GM18498 (cell line): ENCODE measurements at regions not wholly inside any gene's neighbourhood (a gene's known extent, or its start where the extent isn't known, plus 50 kb on each side); places are given as distances from the start of the nearest gene placed in this dataset.
A peak's percentile ranks its signal among the peaks of the same experiment; 100 is the strongest.

Experiments used
- ATAC-seq: cut with Tn5 transposase; IDR thresholded peaks from one replicate; pipeline ENCODE4 v1.9.1; 2021; ENCODE audit warnings: mild to moderate bottlenecking, moderate library complexity; ENCODE audit not compliant: unreplicated experiment

- peak; percentile 76 for ATAC-seq
These were observed 1174.3 kb downstream of the XPNPEP1 start for GRCh38 chr10:108749042-108749441.

GRCh38 chr10:108736111-108736510 lies 1187.2 kb downstream of the XPNPEP1 start:
- ATAC-seq, result no peak

GRCh38 chr10:108735380-108735779 lies 1187.9 kb downstream of the XPNPEP1 start:
- no peak for ATAC-seq

- ATAC-seq, result no peak
These were observed 1201.4 kb downstream of the XPNPEP1 start for GRCh38 chr10:108721874-108722273.

- ATAC-seq, result no peak
These were observed 1207.0 kb downstream of the XPNPEP1 start for GRCh38 chr10:108716352-108716751.

- ATAC-seq, result no peak
These were observed 1213.2 kb downstream of the XPNPEP1 start for GRCh38 chr10:108709927-108710722.

GRCh38 chr10:108708363-108708762 lies 1214.9 kb downstream of the XPNPEP1 start:
- ATAC-seq, result no peak

- ATAC-seq, result peak; percentile 93
These were observed 1226.4 kb downstream of the XPNPEP1 start for GRCh38 chr10:108696792-108697477.

GRCh38 chr10:108691126-108691525 lies 1232.2 kb downstream of the XPNPEP1 start:
- no peak for ATAC-seq

GRCh38 chr10:108690530-108690929 lies 1232.8 kb downstream of the XPNPEP1 start:
- no peak for ATAC-seq

GRCh38 chr10:108689891-108690290 lies 1233.4 kb downstream of the XPNPEP1 start:
- no peak for ATAC-seq

GRCh38 chr10:108688314-108688713 lies 1235.0 kb downstream of the XPNPEP1 start:
- peak; percentile 66 for ATAC-seq

- ATAC-seq, result no peak
These were observed 1237.3 kb downstream of the XPNPEP1 start for GRCh38 chr10:108685863-108686531.

GRCh38 chr10:108684431-108684830 lies 1238.9 kb downstream of the XPNPEP1 start:
- ATAC-seq, result no peak

GRCh38 chr10:108673741-108674140 lies 1249.6 kb downstream of the XPNPEP1 start:
- ATAC-seq, result no peak

- ATAC-seq, result no peak
These were observed 1259.7 kb downstream of the XPNPEP1 start for GRCh38 chr10:108663587-108663986.

GRCh38 chr10:108662975-108663374 lies 1260.3 kb downstream of the XPNPEP1 start:
- no peak for ATAC-seq

GRCh38 chr10:108655057-108655456 lies 1268.3 kb downstream of the XPNPEP1 start:
- no peak for ATAC-seq

GRCh38 chr10:108653531-108653930 lies 1269.8 kb downstream of the XPNPEP1 start:
- no peak for ATAC-seq

- ATAC-seq, result no peak
These were observed 1284.3 kb downstream of the XPNPEP1 start for GRCh38 chr10:108639010-108639409.

- ATAC-seq, result no peak
These were observed 1285.1 kb downstream of the XPNPEP1 start for GRCh38 chr10:108638225-108638624.

GRCh38 chr10:108633046-108633445 lies 1290.3 kb downstream of the XPNPEP1 start:
- no peak for ATAC-seq
